ENCODE measurements at regions not wholly inside any gene's neighbourhood (a gene's known extent, or its start where the extent isn't known, plus 50 kb on each side); places are given as distances from the start of the nearest gene placed in this dataset.

GRCh38 chr18:2154278-2154677 is 417.0 kb downstream of the METTL4 start:
- no peaks in the 10 kb centered on the region for H3K9me3 ChIP-seq (ENCODE audit: control insufficient read depth in 1 of 2, insufficient read depth in 1 of 2, low read depth in 1 of 2, low read length in 2 of 2)
- TF ChIP-seq ZNF274 (IDR thresholded peaks at IDR 0.05; ENCODE audit: low read depth, low read length) (no peak), MAX (IDR thresholded peaks at IDR 0.05) (no peak), CTCF (IDR thresholded peaks at IDR 0.05 in 2 of 3, conservative IDR thresholded peaks at IDR 0.05 in 1 of 3; ENCODE audit: borderline replicate concordance in 1 of 3, insufficient read depth in 1 of 3, low read depth in 2 of 3, low read length in 2 of 3) (no peak), ZBTB33 (IDR thresholded peaks at IDR 0.05; ENCODE audit: extremely low read depth, insufficient replicate concordance, low read length) (no peak), TCF7L2 (IDR thresholded peaks at IDR 0.05; ENCODE audit: borderline replicate concordance, extremely low read depth, insufficient read depth, insufficient read length) (no peak), POLR2A (IDR thresholded peaks at IDR 0.05; ENCODE audit: borderline replicate concordance, extremely low read depth, insufficient read depth, insufficient read length) (no peak), JUND (IDR thresholded peaks at IDR 0.05) (no peak), SIN3A (IDR thresholded peaks at IDR 0.05; ENCODE audit: low read depth) (no peak), EGR1 (IDR thresholded peaks at IDR 0.05; ENCODE audit: low read depth) (no peak), YY1 (IDR thresholded peaks at IDR 0.05; ENCODE audit: extremely low read depth, insufficient replicate concordance, low read depth, low read length) (no peak), POLR2AphosphoS5 (IDR thresholded peaks at IDR 0.05; ENCODE audit: low read depth, low read length) (no peak), ELF1 (IDR thresholded peaks at IDR 0.05; ENCODE audit: borderline replicate concordance, low read depth) (no peak), CEBPB (IDR thresholded peaks at IDR 0.05; ENCODE audit: low read depth) (no peak), SP1 (IDR thresholded peaks at IDR 0.05; ENCODE audit: low read depth) (no peak), CBX3 (IDR thresholded peaks at IDR 0.05; ENCODE audit: low read depth) (no peak), REST (IDR thresholded peaks at IDR 0.05; ENCODE audit: low read depth) (no peak), RAD21 (IDR thresholded peaks at IDR 0.05; ENCODE audit: low read depth) (no peak)
- no peaks in the 10 kb centered on the region for H4K20me1 ChIP-seq (ENCODE audit: insufficient read depth)
- RAD21 ChIA-PET (ENCODE audit: low non-redundant PET in 1 of 2, low total read pairs in 2 of 2, uncharacterized antibody in 2 of 2, unreplicated experiment in 2 of 2) = no interaction called here
- H3K4me2 ChIP-seq (ENCODE audit: low read length) = no peak overlapping the region
- H3K27ac ChIP-seq (ENCODE audit: low read depth, low read length) = no peak overlapping the region
- no peaks in the 10 kb centered on the region for H3K4me1 ChIP-seq (ENCODE audit: control insufficient read depth in 1 of 2, insufficient read depth in 2 of 2, low read length in 2 of 2)
- no peaks in the 10 kb centered on the region; the same call in 1 of the 2 replicates for H3K27me3 ChIP-seq (ENCODE audit: insufficient read depth, low read length)
- no peak overlapping the region for H2AFZ ChIP-seq (ENCODE audit: low read depth, low read length, poor library complexity, severe bottlenecking)
- H3K9me2 ChIP-seq (ENCODE audit: insufficient read depth) = no peaks in the 10 kb centered on the region
- no peak overlapping the region for H3K9ac ChIP-seq (ENCODE audit: low read length)
- CTCF ChIA-PET = interaction anchor here (1.3 kb wide), 1 partner anchor 50 kb away, joined by 3 read pairs; no protein-coding TSS in a partner anchor
- no peaks in the 10 kb centered on the region for H3K79me2 ChIP-seq (ENCODE audit: insufficient read depth, low read length)
- no peak for ATAC-seq
- no peaks in the 10 kb centered on the region for H3K36me3 ChIP-seq (ENCODE audit: control insufficient read depth in 1 of 2, insufficient read depth in 2 of 2, low read length in 2 of 2)
- no TSS peak for BruUV-seq (replicated peaks)
- POLR2A ChIA-PET = no interaction called here
- no peak overlapping the region for H3K4me3 ChIP-seq (replicated peaks in 1 of 2; ENCODE audit: low read depth in 1 of 2, low read length in 2 of 2)
- intact Hi-C loops (cut with micrococcal nuclease) = no loop called here
- DNase-seq (ENCODE audit: low read depth, low spot score) = no peak
